ENCODE measurements at regions not wholly inside any gene's neighbourhood (a gene's known extent, or its start where the extent isn't known, plus 50 kb on each side); places are given as distances from the start of the nearest gene placed in this dataset.

- TF ChIP-seq CTCF (IDR thresholded peaks at IDR 0.05) (no peak), POLR2A (IDR thresholded peaks at IDR 0.05) (no peak)
Observed at GRCh38 chr1:163440090-163440489, 118.3 kb downstream of the NUF2 start.

Data from heart left ventricle (tissue), 13 donors.